Bronchial epithelial cell (primary cell): ENCODE measurements at regions not wholly inside any gene's neighbourhood (a gene's known extent, or its start where the extent isn't known, plus 50 kb on each side); places are given as distances from the start of the nearest gene placed in this dataset.

Experiments
- DNase-seq: peaks from one replicate; pipeline ENCODE4 v3.0.0-alpha.2; 2010; ENCODE audit warnings: low read depth
- FAIRE-seq: peaks from 2 replicates; lab custom pipeline; 2011; peaks lifted over from hg19 to GRCh38; lab: Jason Lieb, UNC
- H3K27me3 ChIP-seq: 2 replicates; pipeline ENCODE4 v1.5.1; 2011; ENCODE audit warnings: low read length; ENCODE audit not compliant: control insufficient read depth, insufficient read depth
- H3K36me3 ChIP-seq: 2 replicates; pipeline ENCODE4 v1.5.1; 2011; ENCODE audit warnings: low read length; ENCODE audit not compliant: control insufficient read depth, insufficient read depth
- H3K4me3 ChIP-seq: 2 replicates; pipeline ENCODE4 v1.5.1; 2011; ENCODE audit warnings: mild to moderate bottlenecking, low read depth, low read length, control low read depth
- CTCF ChIP-seq: IDR thresholded peaks from 2 replicates; pipeline ENCODE4 v1.5.1; 2011; ENCODE audit warnings: mild to moderate bottlenecking, moderate library complexity, low read length, control low read depth, inconsistent platforms; ENCODE audit not compliant: insufficient read depth, severe bottlenecking

- Histone ChIP-seq H3K4me3 (no peak overlapping the region), H3K36me3 (no peaks in the 10 kb centered on the region), H3K27me3 (no peaks in the 10 kb centered on the region)
- DNase-seq (no peak), FAIRE-seq (no peak)
- TF ChIP-seq CTCF, result no peak
Observed at GRCh38 chr13:74765955-74766354, 631.8 kb upstream of the KLF12 start.

- Histone ChIP-seq H3K4me3 (no peak overlapping the region), H3K27me3 (no peaks in the 10 kb centered on the region), H3K36me3 (no peaks in the 10 kb centered on the region)
- FAIRE-seq, result no peak
- DNase-seq, result no peak
- no peak for TF ChIP-seq CTCF
Observed at GRCh38 chr13:74761801-74762757, 627.9 kb upstream of the KLF12 start.

GRCh38 chr13:74758188-74758587 is 624.0 kb upstream of the KLF12 start:
- no peak for TF ChIP-seq CTCF
- Histone ChIP-seq H3K4me3 (no peak overlapping the region), H3K27me3 (no peaks in the 10 kb centered on the region), H3K36me3 (no peaks in the 10 kb centered on the region)
- FAIRE-seq (no peak), DNase-seq (no peak)

- DNase-seq (no peak), FAIRE-seq (no peak)
Observed at GRCh38 chr13:74755065-74755464, 620.9 kb upstream of the KLF12 start.

GRCh38 chr13:74751739-74752138 is 617.5 kb upstream of the KLF12 start:
- no peaks in the 10 kb centered on the region for H3K36me3 ChIP-seq
- no peaks in the 10 kb centered on the region for H3K27me3 ChIP-seq
- no peak overlapping the region for H3K4me3 ChIP-seq
- DNase-seq, result no peak
- no peak for TF ChIP-seq CTCF
- FAIRE-seq, result no peak

More at GRCh38 chr13:74755065-74755464, 620.9 kb upstream of the KLF12 start:
- TF ChIP-seq CTCF, result no peak
- no peak overlapping the region for H3K4me3 ChIP-seq
- H3K27me3 ChIP-seq, result no peaks in the 10 kb centered on the region
- H3K36me3 ChIP-seq, result no peaks in the 10 kb centered on the region
